Astrocyte (in vitro differentiated cells and primary cell): ENCODE measurements at regions not wholly inside any gene's neighbourhood (a gene's known extent, or its start where the extent isn't known, plus 50 kb on each side); places are given as distances from the start of the nearest gene placed in this dataset.

Experiments used
- CTCF ChIP-seq: IDR thresholded peaks from 2 replicates; pipeline ENCODE4 v1.5.1; 2011; ENCODE audit warnings: low read depth, mild to moderate bottlenecking, inconsistent platforms, low read length, moderate library complexity; ENCODE audit not compliant: insufficient read depth
- EZH2 ChIP-seq: IDR thresholded peaks from 2 replicates; pipeline ENCODE4 v1.6.1; 2012; ENCODE audit warnings: mild to moderate bottlenecking, low read length, inconsistent platforms; ENCODE audit not compliant: insufficient read depth

DNA sequence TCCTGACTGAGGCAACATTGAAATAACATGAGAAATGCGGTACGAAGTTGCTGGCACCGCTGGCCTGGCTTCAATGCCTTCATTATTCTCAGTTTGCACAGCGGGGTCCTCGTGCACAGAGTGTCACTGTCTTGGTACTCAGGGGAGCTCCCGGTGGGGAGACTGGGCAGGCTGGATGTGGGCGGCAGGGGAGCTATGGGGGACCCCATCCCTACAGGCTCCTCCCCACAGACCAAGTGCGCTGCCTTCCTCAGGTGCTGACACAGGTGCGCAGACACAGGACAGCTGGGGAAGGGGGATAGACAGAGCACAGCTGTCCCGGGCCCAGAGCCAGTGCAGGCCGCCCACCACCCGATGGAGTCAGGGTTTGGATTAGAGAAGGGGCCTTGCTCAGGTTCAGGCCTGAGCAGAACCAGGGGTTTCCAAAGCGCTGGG, 270.1 kb downstream of the ADGRD1 start:
- TF ChIP-seq CTCF (no peak), EZH2 (no peak)
